ENCODE measurements at regions not wholly inside any gene's neighbourhood (a gene's known extent, or its start where the extent isn't known, plus 50 kb on each side); places are given as distances from the start of the nearest gene placed in this dataset.

- H3K36me3 Mint-ChIP-seq (ENCODE audit: insufficient read depth in 1 of 3, low read depth in 3 of 3) = peaks cover 0 to 12% (median 2%) of the 10 kb centered on the region in 3 experiments; a peak in 5 of 7 replicates
- H4K91ac ChIP-seq (ENCODE audit: insufficient read length, low read depth, low read length) = no peak overlapping the region
- no peaks in the 10 kb centered on the region for H3K79me2 ChIP-seq (ENCODE audit: insufficient read depth, low read length)
- H2BK12ac ChIP-seq (ENCODE audit: insufficient read length, low read depth, low read length) = no peak overlapping the region
- no peak overlapping the region for H2AK5ac ChIP-seq (ENCODE audit: insufficient read length, low read length)
- H3K14ac ChIP-seq (ENCODE audit: insufficient read depth, low read length) = no peak overlapping the region
- H4K5ac ChIP-seq (ENCODE audit: insufficient read length, low read depth, low read length) = no peak overlapping the region
- no peak overlapping the region for H3K4me2 ChIP-seq (ENCODE audit: insufficient read depth, insufficient read length, low read length)
- no peak overlapping the region for H2BK20ac ChIP-seq (ENCODE audit: low read depth, low read length, poor library complexity, severe bottlenecking)
- H2BK120ac ChIP-seq (ENCODE audit: low read depth, low read length, poor library complexity, severe bottlenecking) = no peak overlapping the region
- H3K23ac ChIP-seq (ENCODE audit: insufficient read length, low read depth, low read length) = no peak overlapping the region
- H4K20me1 ChIP-seq (ENCODE audit: control insufficient read depth, insufficient read depth, insufficient read length) = no peaks in the 10 kb centered on the region
- no peak overlapping the region for H3K27ac ChIP-seq (ENCODE audit: insufficient read length, low read depth, low read length)
- no peaks in the 10 kb centered on the region for H3K27me3 ChIP-seq (ENCODE audit: insufficient read depth, low read length)
- peak; percentile 57 for DNase-seq
- no CpG with 5 or more reads among the region's 3 CpGs for WGBS (ENCODE audit: extremely low coverage, insufficient read length, low lambda C conversion rate)
- H2BK15ac ChIP-seq (ENCODE audit: low read depth, low read length) = no peak overlapping the region
- H3K4ac ChIP-seq (ENCODE audit: low read depth, low read length) = no peak overlapping the region
- H3K27me3 Mint-ChIP-seq (ENCODE audit: low read depth) = no peaks in the 10 kb centered on the region; the same call in 1 of the 2 replicates
- no peak overlapping the region for H4K8ac ChIP-seq (replicated peaks; ENCODE audit: insufficient read length, low read depth, low read length)
- no peaks in the 10 kb centered on the region for H3K9me3 ChIP-seq (ENCODE audit: control insufficient read depth, low read depth, low read length)
- no peak overlapping the region; a peak in 1 of 5 replicates for H3K4me3 Mint-ChIP-seq
- no peak overlapping the region for H3K56ac ChIP-seq (ENCODE audit: insufficient read length, low read depth, low read length)
- H2AFZ ChIP-seq (ENCODE audit: low read length) = no peak overlapping the region
- peaks cover 15 to 16% of the 10 kb centered on the region in 2 experiments for H3K9me3 Mint-ChIP-seq
- no peak overlapping the region for H3K18ac ChIP-seq (ENCODE audit: insufficient read length, low read depth, low read length)
- no peak overlapping the region for H3T11ph ChIP-seq (ENCODE audit: low read length)
- peak; percentile 48 for TF ChIP-seq CTCF (conservative IDR thresholded peaks at IDR 0.05)
- no peaks in the 10 kb centered on the region for H3K4me1 ChIP-seq (ENCODE audit: insufficient read depth, low read length)
- no peak overlapping the region for H3K9ac ChIP-seq (ENCODE audit: extremely low read depth, insufficient read length, low read length)
- H3K23me2 ChIP-seq (ENCODE audit: insufficient read length, low read depth, low read length, poor library complexity, severe bottlenecking) = no peaks in the 10 kb centered on the region
- H3K79me1 ChIP-seq (ENCODE audit: insufficient read depth, low read depth, low read length, poor library complexity, severe bottlenecking) = no peaks in the 10 kb centered on the region
- H3K4me1 Mint-ChIP-seq = no peaks in the 10 kb centered on the region
- no peak overlapping the region for H2BK5ac ChIP-seq (ENCODE audit: insufficient read length, low read length)
- 0 out of 7 replicates have a peak overlapping the region, but pooled peaks of 1 of the 3 experiments have one; percentile 3 for H3K27ac Mint-ChIP-seq
Measured at GRCh38 chr9:87075537-87075936, 128.2 kb upstream of the GAS1 start.
